Nephron (organoid): ENCODE measurements at regions not wholly inside any gene's neighbourhood (a gene's known extent, or its start where the extent isn't known, plus 50 kb on each side); places are given as distances from the start of the nearest gene placed in this dataset.

Experiments
- H3K27ac Mint-ChIP-seq, 3 experiments: 2 replicates each; pipeline ENCODE4 v1.8.0; 2020; ENCODE audit warnings: mixed read lengths in 3 of 3, mild to moderate bottlenecking in 2 of 3, moderate library complexity in 1 of 3
- H3K27me3 Mint-ChIP-seq: 2 replicates; pipeline ENCODE4 v1.8.0; 2021; ENCODE audit warnings: low read depth, mild to moderate bottlenecking, moderate library complexity, mixed read lengths
- H3K36me3 Mint-ChIP-seq: 2 replicates; pipeline ENCODE4 v1.8.0; 2020; ENCODE audit warnings: low read depth, mixed read lengths
- H3K4me1 Mint-ChIP-seq: 2 replicates; pipeline ENCODE4 v1.8.0; 2020; ENCODE audit warnings: mixed read lengths
- H3K4me3 Mint-ChIP-seq, 3 experiments: 2 replicates each; pipeline ENCODE4 v1.8.0; 2020; ENCODE audit warnings: mild to moderate bottlenecking in 3 of 3, mixed read lengths in 3 of 3, moderate library complexity in 2 of 3
- H3K9me3 Mint-ChIP-seq: 2 replicates; pipeline ENCODE4 v1.8.0; 2020; ENCODE audit warnings: mixed read lengths
- TF ChIP-seq, protein P1 (sequence below), 3 experiments: fragments of 200-600 bp; sonication (generic); IDR thresholded peaks; one replicate each; pipeline ENCODE4 v1.5.0; 2021; ENCODE audit warnings: antibody characterized with exemption in 3 of 3; ENCODE audit not compliant: unreplicated experiment in 3 of 3

GRCh38 chr11:120031612-120032600 lies 106.0 kb downstream of the TRIM29 start:
- Mint-ChIP-seq H3K27ac (peak overlapping the region; percentile 2 to 25 (median 8)), H3K36me3 (no peaks in the 10 kb centered on the region), H3K4me1 (peaks cover 31% of the 10 kb centered on the region), H3K9me3 (peaks cover 11% of the 10 kb centered on the region), H3K4me3 (peak overlapping the region in 1 of 3 experiments; percentile 1), H3K27me3 (peaks cover 9% of the 10 kb centered on the region)
- TF ChIP-seq, protein P1, sequence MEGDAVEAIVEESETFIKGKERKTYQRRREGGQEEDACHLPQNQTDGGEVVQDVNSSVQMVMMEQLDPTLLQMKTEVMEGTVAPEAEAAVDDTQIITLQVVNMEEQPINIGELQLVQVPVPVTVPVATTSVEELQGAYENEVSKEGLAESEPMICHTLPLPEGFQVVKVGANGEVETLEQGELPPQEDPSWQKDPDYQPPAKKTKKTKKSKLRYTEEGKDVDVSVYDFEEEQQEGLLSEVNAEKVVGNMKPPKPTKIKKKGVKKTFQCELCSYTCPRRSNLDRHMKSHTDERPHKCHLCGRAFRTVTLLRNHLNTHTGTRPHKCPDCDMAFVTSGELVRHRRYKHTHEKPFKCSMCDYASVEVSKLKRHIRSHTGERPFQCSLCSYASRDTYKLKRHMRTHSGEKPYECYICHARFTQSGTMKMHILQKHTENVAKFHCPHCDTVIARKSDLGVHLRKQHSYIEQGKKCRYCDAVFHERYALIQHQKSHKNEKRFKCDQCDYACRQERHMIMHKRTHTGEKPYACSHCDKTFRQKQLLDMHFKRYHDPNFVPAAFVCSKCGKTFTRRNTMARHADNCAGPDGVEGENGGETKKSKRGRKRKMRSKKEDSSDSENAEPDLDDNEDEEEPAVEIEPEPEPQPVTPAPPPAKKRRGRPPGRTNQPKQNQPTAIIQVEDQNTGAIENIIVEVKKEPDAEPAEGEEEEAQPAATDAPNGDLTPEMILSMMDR (IDR thresholded peaks at IDR 0.05; ENCODE audit: unreplicated experiment in 3 of 3) = no peak

DNA sequence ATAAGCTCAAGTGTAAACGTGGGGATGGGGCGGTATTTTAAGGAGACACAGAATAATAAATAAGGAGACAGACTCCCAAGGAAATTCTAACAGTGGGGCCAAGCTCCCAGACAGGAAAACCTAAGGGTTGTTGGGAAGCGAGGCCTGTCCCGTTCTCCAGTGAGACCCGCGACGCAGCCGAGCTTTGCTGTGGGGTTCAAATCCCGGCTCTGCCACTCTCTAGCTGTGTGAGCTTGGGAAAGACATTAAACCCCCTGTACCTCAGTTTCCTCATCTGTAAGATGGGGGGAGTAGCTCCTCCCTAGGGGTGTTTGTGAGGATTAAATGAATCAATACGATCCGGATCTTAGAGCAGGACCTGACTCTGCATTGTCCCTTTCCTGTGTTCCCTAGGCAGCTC lies 106.8 kb downstream of the TRIM29 start:
- peaks cover 31% of the 10 kb centered on the region for H3K4me1 Mint-ChIP-seq
- no peak overlapping the region for H3K4me3 Mint-ChIP-seq
- no peak overlapping the region for H3K27ac Mint-ChIP-seq
- no peaks in the 10 kb centered on the region for H3K36me3 Mint-ChIP-seq
- TF ChIP-seq, protein P1 (IDR thresholded peaks at IDR 0.05; ENCODE audit: unreplicated experiment in 3 of 3) = no peak
- peaks cover 9% of the 10 kb centered on the region for H3K27me3 Mint-ChIP-seq
- H3K9me3 Mint-ChIP-seq = peaks cover 8% of the 10 kb centered on the region

DNA sequence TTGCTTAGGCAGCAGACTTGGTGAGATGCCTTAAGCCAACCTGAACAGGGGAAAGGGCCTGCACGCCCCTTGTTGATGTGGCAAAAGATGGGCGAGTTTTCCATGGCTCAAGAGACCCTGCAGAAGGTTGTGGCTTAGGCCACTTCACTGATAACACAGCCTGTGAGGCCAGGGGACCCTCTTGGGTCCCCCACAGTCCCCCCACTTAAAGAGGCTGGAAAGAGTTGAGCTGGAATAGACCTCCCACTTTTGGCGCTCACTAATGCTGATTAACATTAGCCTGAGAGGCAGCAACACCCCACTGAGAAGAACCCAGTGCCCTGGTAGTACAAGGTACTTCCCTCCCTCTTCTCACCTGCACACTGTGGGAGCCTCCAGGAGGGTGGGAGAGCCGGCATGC lies 107.5 kb downstream of the TRIM29 start:
- H3K4me1 Mint-ChIP-seq = peaks cover 29% of the 10 kb centered on the region
- peaks cover 9% of the 10 kb centered on the region for H3K27me3 Mint-ChIP-seq
- H3K9me3 Mint-ChIP-seq = peaks cover 4% of the 10 kb centered on the region
- H3K27ac Mint-ChIP-seq = no peak overlapping the region
- no peaks in the 10 kb centered on the region for H3K36me3 Mint-ChIP-seq
- TF ChIP-seq, protein P1 (IDR thresholded peaks at IDR 0.05; ENCODE audit: unreplicated experiment in 3 of 3) = no peak
- H3K4me3 Mint-ChIP-seq = no peak overlapping the region

- Mint-ChIP-seq H3K36me3 (no peaks in the 10 kb centered on the region), H3K27ac (no peak overlapping the region), H3K27me3 (peaks cover 9% of the 10 kb centered on the region), H3K4me1 (peaks cover 18% of the 10 kb centered on the region), H3K9me3 (no peaks in the 10 kb centered on the region), H3K4me3 (no peak overlapping the region)
- TF ChIP-seq, protein P1 (IDR thresholded peaks at IDR 0.05; ENCODE audit: unreplicated experiment in 3 of 3) = no peak
Observed at GRCh38 chr11:120029321-120029720, 108.6 kb downstream of the TRIM29 start.

- no peaks in the 10 kb centered on the region for H3K36me3 Mint-ChIP-seq
- no peak overlapping the region for H3K4me3 Mint-ChIP-seq
- H3K9me3 Mint-ChIP-seq = no peaks in the 10 kb centered on the region
- peaks cover 18% of the 10 kb centered on the region for H3K4me1 Mint-ChIP-seq
- peaks cover 11% of the 10 kb centered on the region for H3K27me3 Mint-ChIP-seq
- no peak overlapping the region for H3K27ac Mint-ChIP-seq
- TF ChIP-seq, protein P1 (IDR thresholded peaks at IDR 0.05; ENCODE audit: unreplicated experiment in 3 of 3) = no peak
Observed at GRCh38 chr11:120028897-120029258, 109.0 kb downstream of the TRIM29 start.
